Rectal smooth muscle tissue (tissue), 1 donor: ENCODE measurements at regions not wholly inside any gene's neighbourhood (a gene's known extent, or its start where the extent isn't known, plus 50 kb on each side); places are given as distances from the start of the nearest gene placed in this dataset.
"Not testable (repeated sequence)": the region's sequence is repeated elsewhere in the genome, so short reads cannot be mapped to it uniquely, and the experiment has no call there.

Experiments
- H3K27ac ChIP-seq: one replicate; pipeline ENCODE4 v1.7.0; 2013; ENCODE audit warnings: low read depth, low read length, inconsistent platforms
- H3K27me3 ChIP-seq: one replicate; pipeline ENCODE4 v1.7.0; 2013; ENCODE audit warnings: low read length; ENCODE audit not compliant: control insufficient read depth, insufficient read depth
- H3K36me3 ChIP-seq: one replicate; pipeline ENCODE4 v1.7.0; 2013; ENCODE audit warnings: low read length; ENCODE audit not compliant: control insufficient read depth, insufficient read depth
- H3K4me1 ChIP-seq: one replicate; pipeline ENCODE4 v1.7.0; 2013; ENCODE audit warnings: low read length; ENCODE audit not compliant: control insufficient read depth, insufficient read depth
- H3K4me3 ChIP-seq: one replicate; pipeline ENCODE4 v1.7.0; 2013; ENCODE audit warnings: low read length
- H3K9ac ChIP-seq: one replicate; pipeline ENCODE4 v1.7.0; 2013; ENCODE audit warnings: low read length

DNA sequence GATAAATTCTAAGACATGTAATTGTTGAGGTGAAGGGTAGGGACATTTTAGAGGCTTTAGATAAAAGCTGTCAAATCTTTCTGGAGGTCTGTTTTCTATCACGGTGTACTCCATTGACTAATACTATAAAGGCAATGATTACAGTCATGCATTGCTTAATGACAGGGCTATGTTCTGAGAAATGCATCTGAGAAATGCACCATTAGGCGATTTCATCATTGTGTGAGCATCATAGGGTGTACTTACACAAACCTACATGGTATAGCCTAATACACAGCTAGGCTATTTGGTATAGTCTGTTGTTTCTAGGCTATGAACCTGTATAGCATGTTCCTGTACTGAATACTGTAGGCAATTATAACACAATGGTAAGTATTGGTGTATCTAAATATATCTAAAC is 71.3 kb upstream of the FYN start:
- Histone ChIP-seq H3K4me1 (no peaks in the 10 kb centered on the region), H3K27me3 (no peaks in the 10 kb centered on the region), H3K27ac (no peak overlapping the region), H3K4me3 (no peak overlapping the region), H3K9ac (no peak overlapping the region), H3K36me3 (no peaks in the 10 kb centered on the region)

DNA sequence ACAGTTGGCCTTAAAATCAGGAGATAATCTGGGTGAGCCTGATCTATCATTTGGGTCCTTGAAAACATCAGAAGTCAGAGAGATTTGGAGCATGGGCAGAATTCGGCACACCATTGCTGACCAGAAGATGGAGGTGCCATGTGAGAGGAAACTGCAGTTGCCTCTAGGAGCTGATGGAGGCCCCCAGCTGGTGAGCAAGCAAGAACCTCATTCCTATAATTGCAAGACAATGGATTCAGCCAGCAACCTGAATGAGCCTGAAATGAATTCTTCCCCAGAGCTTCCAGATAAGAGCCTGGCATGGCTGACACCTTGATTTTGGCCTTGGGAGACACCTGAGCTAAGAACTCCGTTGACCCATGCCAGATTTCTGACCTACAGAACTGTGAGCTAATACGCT is 76.3 kb upstream of the FYN start:
- no peaks in the 10 kb centered on the region for H3K27me3 ChIP-seq
- peaks cover 5% of the 10 kb centered on the region for H3K4me1 ChIP-seq
- H3K27ac ChIP-seq: no peak overlapping the region
- H3K36me3 ChIP-seq: no peaks in the 10 kb centered on the region
- H3K9ac ChIP-seq: no peak overlapping the region
- no peak overlapping the region for H3K4me3 ChIP-seq

GRCh38 chr6:111949984-111950383 is 76.7 kb upstream of the FYN start:
- H3K27ac ChIP-seq, H3K4me1 ChIP-seq, H3K9ac ChIP-seq, H3K36me3 ChIP-seq, H3K4me3 ChIP-seq, H3K27me3 ChIP-seq: not testable (repeated sequence)

DNA sequence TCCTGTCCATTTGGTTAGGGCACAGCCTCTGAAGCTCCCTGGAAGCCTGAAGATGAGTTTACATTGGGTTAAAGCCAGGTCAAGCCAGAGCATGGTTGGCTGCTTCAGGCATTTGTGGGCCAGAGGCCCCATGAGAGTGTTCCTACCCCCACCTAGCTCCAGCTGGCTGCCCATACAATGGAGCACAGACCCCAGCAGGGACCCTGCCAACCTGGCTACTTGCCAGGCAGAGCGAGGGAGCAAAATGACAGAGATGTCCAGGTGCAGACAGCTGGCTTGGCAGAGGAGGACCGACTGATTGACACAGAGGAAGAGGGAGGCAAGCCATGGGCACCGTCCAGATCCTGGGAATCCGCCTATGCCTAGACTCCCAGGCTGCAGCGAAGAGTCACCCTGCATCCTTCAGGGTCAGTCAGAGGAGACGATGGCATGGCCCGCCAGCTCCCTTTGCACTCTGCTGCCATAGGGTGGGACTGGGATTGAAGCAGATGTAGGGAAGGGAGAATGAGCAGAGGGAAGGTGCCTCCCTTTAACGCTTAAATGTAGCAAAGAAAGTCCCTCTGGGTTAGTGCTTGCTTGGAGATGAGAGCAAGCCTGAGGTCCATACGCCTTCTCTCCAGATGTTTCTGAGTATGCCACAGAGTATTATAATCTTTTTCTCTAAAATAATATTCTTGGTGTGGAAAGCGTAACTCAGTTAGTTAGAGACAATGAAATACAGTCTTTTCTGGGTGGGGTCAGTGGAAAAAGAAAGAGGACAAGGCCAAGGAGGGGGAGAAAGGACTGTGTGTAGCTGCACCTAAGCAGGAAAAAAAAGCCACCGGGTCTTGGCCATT is 77.6 kb upstream of the FYN start:
- H3K36me3 ChIP-seq: no peaks in the 10 kb centered on the region
- no peak overlapping the region for H3K9ac ChIP-seq
- H3K27me3 ChIP-seq: no peaks in the 10 kb centered on the region
- no peak overlapping the region for H3K4me3 ChIP-seq
- no peak overlapping the region for H3K27ac ChIP-seq
- H3K4me1 ChIP-seq: peaks cover 5% of the 10 kb centered on the region

DNA sequence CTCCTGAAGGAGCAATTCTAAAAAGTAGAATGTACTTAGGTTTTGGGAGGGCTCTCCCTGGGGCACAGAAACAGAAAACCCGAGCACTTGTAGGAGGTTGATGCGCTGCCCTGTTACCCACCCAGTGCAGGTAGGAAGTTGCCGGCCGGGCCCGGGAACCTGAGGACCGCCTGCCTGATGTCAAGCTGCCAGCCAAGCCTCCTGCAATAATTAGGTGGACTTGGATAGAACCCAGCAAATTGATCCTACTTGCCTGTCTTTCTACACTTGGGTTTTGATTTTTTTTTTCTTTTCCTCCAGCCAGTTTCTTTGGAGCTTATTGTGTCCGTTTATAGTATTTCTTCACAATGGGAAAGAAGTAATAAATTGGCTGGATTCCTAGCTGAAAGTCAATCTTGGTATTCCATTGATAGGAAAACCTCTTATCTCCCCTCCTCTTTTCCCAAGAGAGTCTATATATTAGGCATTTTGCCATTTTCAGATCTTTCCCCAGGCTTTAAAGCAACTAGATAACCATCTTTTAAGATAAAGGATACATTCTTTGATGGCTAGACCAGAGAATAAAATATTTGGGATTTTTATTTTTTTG is 78.3 kb upstream of the FYN start:
- Histone ChIP-seq H3K27me3 (no peaks in the 10 kb centered on the region), H3K4me3 (no peak overlapping the region), H3K27ac (no peak overlapping the region), H3K9ac (no peak overlapping the region), H3K4me1 (peaks cover 5% of the 10 kb centered on the region), H3K36me3 (no peaks in the 10 kb centered on the region)

DNA sequence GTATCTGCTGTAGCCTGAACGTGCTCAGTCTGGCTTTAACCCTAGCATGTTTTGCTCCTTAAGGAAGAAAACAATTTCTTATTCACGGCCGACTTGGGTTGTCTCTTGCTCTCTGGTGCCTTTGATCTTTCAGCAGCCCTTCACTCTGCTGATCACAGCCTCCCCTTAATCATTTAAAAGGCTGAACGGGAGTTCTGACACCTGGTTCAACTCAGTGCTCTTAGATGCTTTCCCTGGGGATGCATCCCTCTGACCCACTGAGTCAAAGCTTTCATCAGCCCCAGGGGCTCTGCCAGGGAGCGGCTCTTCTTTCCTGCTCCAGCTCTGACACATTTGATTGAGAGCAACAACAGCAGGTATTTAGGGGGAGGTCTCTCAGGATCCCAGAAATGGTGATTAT is 79.0 kb upstream of the FYN start:
- Histone ChIP-seq H3K4me1 (peaks cover 5% of the 10 kb centered on the region), H3K27ac (no peak overlapping the region), H3K9ac (no peak overlapping the region), H3K4me3 (no peak overlapping the region), H3K27me3 (no peaks in the 10 kb centered on the region), H3K36me3 (no peaks in the 10 kb centered on the region)

DNA sequence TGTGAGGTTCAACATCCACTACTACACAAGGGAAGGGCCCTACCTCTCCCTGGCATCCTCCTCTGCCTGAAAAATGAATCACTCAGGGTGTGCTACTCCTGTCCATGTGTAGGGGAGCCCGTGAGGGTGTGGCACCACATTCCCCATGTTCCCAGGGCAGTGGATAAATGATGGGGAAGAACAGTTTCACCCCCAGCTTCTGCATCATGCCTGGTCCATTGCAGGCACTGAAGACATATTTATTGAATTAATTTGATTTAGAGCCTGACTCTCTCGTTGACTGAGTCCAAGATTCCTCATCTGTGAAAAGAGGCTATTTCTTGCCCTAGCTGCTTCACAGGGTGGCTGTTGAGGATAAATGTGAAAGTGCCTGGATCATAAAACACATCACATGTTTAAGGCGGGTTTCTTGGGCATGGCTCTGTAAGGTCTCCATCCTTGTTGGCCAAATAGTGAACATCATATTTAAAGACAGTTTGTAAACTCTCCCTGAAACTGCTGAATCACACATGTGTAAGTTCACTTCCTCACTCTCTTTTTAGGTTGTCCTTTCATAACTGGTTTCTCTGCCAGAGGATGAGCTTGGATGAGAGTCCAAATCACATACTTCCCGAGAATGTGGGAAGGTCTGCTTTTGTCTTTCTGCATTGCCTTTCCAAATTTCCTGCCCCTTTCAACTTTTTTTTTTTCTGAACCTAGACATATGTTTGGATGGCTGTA is 79.7 kb upstream of the FYN start:
- Histone ChIP-seq H3K4me1 (peaks cover 5% of the 10 kb centered on the region), H3K4me3 (no peak overlapping the region), H3K27me3 (no peaks in the 10 kb centered on the region), H3K27ac (no peak overlapping the region), H3K36me3 (no peaks in the 10 kb centered on the region), H3K9ac (no peak overlapping the region)

DNA sequence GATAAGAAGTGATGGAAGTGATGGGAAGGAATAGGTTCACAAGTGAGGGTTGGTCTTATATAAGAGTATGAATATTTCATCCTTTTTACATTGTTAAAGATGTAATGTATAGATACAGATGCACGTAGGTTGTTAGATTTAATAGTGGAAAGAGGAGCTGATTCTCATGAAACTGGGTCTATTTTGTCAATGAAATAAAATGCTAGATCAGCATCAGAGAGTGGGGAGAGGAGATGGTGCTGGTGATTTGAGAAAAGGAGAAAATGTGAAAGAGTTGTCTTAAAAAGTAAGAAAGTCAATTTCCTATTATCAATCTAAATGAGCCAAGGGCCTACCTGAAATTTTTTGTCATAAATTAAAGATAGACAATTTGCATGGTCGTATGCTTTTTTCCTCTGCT is 82.8 kb upstream of the FYN start:
- H3K4me3 ChIP-seq: no peak overlapping the region
- no peaks in the 10 kb centered on the region for H3K36me3 ChIP-seq
- H3K4me1 ChIP-seq: peaks cover 5% of the 10 kb centered on the region
- no peak overlapping the region for H3K27ac ChIP-seq
- H3K9ac ChIP-seq: no peak overlapping the region
- H3K27me3 ChIP-seq: no peaks in the 10 kb centered on the region

GRCh38 chr6:111957623-111958315 is 84.5 kb upstream of the FYN start:
- Histone ChIP-seq H3K9ac (no peak overlapping the region), H3K27me3 (no peaks in the 10 kb centered on the region), H3K4me1 (peaks cover 5% of the 10 kb centered on the region), H3K36me3 (no peaks in the 10 kb centered on the region), H3K4me3 (no peak overlapping the region), H3K27ac (no peak overlapping the region)

GRCh38 chr6:111958534-111958933 is 85.3 kb upstream of the FYN start:
- Histone ChIP-seq H3K4me1 (no peaks in the 10 kb centered on the region), H3K36me3 (no peaks in the 10 kb centered on the region), H3K9ac (no peak overlapping the region), H3K4me3 (no peak overlapping the region), H3K27me3 (no peaks in the 10 kb centered on the region), H3K27ac (no peak overlapping the region)

DNA sequence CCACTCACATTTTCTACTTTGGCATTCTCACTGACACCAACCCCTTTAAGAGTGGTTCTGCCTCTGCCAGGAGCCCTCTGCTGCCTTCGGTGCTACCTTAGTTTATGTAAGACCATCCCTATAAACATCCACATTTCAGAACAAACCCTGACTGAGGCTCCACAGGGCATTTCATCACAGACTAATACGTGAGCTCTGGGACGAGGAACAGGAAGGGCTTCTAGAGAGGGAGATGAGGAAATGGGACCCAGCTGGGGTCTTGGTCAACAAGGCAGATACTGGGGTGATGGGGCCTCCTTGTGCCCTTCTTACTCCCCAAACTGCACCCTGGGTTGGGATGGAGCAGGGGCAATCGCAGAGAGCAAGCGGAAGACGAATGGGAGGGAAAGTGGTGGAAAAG is 86.5 kb upstream of the FYN start:
- Histone ChIP-seq H3K36me3 (no peaks in the 10 kb centered on the region), H3K27me3 (no peaks in the 10 kb centered on the region), H3K9ac (no peak overlapping the region), H3K27ac (no peak overlapping the region), H3K4me3 (no peak overlapping the region), H3K4me1 (no peaks in the 10 kb centered on the region)

DNA sequence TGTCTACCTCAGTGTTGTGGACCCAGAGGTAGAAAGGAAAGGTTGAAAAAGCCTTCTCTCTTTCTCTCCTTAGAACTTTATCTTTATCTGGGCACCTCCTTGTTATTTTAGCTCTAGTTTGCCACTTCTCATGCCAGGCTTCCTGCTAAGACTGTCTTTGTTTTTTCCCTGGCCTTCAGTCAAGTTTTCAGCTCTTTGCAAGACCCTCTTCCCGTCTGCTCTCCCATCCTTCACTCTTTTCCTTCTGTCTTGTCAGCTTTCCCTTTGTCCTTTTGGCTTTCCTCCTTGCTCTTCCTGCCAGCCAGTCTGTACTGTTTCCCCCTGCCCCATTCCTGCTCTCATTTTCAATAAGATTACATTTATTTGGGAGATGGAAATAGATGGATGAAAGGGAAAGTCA is 86.8 kb upstream of the CCN6 start:
- no peak overlapping the region for H3K4me3 ChIP-seq
- no peaks in the 10 kb centered on the region for H3K4me1 ChIP-seq

More for the DNA sequence above, 86.8 kb upstream of the CCN6 start:
- no peak overlapping the region for H3K27ac ChIP-seq
- no peaks in the 10 kb centered on the region for H3K27me3 ChIP-seq
- no peaks in the 10 kb centered on the region for H3K36me3 ChIP-seq
- no peak overlapping the region for H3K9ac ChIP-seq
